ENCODE measurements at regions not wholly inside any gene's neighbourhood (a gene's known extent, or its start where the extent isn't known, plus 50 kb on each side); places are given as distances from the start of the nearest gene placed in this dataset.

DNA sequence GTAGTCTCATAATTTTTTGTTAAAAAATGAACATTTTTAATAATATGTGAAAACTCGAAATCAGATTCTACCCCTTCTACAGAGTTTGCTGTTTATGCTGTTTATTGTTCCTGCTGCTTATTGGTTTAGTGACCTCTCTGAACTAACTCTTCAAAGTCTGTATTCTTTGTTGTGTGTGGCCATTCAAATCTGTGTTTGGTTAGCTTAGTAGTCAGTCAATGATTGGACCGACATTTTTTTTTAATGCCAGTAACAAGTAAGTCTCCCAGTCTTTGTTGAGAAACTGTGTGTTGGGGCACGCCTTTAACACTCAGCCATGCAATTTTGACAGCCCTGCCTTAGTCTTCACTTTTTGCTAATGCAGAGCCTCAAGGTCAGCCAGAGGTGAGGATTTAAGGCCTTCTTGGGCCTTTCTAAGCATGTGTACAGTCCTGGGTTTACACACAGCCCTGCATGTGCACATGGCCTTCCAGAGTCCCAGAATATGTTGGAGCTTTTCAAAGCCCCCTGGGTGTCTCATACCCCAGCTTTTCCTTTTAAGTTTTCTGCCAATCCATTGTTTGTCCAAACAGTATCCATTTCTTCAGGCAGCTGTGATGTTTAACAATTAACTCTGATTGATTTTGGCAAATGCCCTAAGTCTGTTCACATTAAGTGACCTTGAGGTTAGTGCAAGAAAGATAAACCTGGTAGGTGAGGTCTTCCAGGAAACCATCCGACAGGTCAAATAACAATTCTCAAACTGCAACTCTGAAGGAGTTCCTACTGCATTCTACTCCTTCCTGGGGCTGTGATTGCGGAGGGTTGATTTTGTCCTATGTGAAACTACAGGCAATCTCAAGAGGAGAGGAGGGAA is 389.3 kb downstream of the PMP22 start:
- DNase-seq = no peak

DNA sequence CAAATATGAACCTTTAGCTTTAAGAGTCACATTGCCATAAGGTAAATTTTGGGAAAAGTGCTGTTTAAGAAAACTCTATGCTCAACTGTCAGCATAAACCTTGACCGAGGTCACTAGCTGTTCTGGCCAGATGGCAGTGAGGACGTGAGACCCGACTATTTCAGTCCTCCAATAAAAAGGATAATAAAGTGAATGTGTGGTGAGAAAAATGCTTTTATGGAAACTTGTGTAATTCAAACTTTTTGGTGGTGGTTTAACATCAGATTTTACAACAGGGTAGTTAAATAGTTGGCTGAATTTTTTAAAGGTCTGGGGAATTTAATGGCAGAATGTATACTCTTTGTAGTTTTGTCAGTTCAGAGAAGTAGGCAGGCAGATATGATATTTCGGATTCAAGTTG is 391.1 kb downstream of the PMP22 start:
- DNase-seq = no peak

DNA sequence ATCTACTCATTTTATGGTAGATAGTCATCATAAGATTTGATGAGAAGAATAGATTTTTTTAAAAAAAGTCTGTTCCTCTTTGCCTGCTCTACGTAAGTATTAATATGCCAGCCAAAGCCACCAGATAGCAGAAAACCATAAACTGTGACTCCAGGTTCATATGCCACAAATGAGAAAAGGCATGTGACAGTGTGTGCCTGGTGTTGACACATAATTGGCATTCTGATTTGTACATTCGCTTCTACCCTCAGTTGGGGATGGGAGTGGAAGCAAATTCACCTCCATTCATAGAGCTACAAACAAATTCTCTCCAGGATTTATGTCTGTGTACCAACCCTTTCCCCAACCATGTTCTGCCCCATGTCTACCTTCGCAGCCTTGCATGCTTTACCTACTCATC is 391.6 kb downstream of the PMP22 start:
- DNase-seq = no peak

DNA sequence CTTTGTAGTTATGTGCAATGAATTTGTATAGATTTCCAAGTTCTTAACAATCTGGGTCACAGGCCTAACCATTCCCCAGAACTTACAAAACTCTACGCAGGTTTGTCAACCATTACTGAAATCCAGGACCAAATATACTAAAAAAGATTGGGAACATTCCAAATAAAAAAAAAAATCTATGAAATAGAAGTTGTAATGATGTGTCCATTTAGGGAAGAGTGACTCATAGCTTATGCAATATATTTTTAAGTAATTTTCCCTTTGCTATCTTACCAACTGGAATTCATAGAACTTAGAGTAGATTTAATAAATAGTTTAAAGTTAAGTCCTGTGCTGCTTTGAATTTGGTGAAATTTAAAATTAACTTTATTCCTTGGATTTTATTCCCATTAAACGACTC is 393.2 kb downstream of the PMP22 start:
- peak; percentile 67 for DNase-seq

DNA sequence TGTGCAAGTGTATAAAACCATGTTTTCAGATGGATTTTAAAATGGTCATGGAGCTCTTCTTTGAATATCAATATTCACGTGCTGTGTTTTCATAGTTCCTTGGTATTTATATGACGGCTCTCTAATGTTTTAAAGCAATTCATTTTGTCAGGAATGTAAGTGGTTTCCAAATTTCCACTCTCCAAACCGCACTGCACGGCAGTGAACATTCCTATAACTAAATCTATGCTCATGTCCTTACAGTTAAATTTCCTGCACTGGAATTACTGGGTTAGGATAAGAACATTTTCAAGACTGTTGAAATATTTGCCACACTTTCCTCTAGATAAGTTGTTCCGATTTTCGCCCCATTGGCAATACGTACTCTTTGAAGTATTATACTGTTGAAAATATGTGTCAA is 398.9 kb downstream of the PMP22 start:
- peak; percentile 59 for DNase-seq

DNA sequence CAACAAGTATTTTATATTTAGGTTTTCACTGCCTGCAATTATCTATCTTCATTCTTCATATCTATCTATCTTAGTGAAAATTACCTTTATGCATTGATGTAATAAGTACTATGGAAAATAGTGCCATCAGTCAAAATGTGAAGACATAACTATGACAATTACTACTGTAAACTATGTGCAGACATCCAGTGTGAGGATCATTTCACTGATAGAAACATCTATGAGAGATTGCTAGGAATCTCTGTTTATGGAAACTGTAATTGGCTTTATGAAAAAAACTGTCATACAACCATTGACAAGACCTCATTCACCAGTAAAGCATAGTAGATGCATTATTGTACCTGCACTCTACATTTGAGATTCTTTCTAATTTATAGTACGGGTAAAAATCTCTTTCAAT is 401.0 kb downstream of the PMP22 start:
- no peak for DNase-seq

DNA sequence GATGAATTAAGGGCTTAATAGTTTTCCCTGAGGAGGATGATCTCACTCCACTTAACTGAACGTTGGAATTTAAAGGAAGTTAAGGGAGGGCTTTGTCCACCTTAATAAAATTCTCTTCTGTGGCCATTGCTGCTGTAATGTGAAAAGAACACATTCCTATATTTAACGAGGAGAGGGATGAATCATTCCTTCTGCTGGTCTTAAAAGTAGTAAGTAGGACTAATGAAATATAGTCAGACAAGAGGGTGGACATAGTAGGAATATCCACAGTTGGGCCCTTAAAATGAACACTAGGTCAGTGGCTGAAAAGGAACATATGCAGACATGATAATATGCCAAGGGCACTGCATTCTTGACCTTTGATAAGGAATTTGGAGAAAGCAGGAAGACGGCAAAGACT is 405.6 kb downstream of the PMP22 start:
- DNase-seq = peak; percentile 76

DNA sequence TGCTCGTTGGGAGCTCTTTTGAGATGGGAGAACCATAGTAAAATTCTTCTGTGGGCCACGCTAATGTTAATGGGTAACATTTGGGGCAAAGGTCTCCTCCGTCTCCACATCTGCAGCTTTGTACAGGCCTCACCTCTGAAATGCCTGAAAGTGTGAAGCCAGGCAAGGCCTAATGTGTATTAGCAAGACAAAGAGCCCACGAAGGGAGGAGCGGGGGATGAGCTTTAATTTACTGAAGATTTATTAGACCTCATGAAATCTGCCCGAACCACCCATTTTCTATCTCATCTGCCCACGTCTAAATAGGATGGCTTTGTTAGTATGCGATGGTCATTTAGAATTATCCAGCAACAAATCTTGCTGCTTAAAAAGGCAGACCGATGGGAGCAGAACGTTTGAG is 408.9 kb downstream of the PMP22 start:
- DNase-seq = no peak

DNA sequence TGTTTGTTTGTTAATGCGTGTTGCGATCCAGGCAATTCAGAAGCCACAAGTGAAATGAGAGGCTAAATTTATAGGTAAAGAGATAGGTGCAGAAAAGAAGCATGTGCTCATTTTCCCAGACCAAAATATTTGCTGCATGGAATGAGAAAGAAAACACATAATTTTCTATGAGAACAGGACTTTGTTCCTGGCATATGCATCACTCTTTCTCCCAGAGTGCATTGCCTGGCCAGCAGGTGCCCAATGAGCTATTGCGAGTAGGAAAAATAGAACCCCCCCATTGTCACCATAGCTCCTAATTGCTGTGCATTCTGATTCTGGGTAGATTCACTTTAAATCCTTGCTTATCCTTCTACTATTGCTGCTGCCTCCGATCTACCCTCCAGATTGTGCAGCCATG is 410.4 kb downstream of the PMP22 start:
- no peak for DNase-seq

DNA sequence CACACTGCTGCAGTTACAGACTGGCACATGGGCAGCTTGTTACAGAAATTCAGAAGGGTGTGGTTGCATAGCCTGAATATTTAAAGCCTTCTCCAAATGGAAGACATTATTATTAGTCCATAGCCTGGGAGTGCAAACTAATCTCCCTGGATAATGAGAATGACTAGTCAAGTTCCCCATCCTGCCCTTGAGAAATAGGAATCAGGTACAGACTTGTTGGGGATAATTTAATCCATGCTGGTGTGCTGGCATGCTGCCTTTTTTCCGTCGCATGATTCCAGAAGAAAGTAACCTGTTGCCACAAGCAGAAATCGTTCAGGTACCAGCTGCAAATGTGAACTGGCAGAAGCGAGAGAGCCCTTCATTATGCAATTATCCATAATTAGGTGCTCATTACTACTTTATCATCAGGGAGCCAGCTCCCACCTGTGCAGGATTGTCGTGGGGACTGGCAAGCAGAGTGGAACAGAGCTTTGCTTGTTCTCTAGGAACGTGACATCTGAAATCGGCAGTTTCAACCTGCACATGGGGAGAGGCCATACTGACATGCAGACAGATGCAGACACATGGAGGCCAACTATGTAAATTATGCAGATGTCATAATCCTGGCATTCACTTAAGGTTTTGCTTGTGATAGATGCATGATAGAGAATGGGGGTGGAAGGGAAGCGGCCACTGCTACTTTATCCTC is 419.4 kb downstream of the PMP22 start:
- peak; percentile 77 for DNase-seq

DNA sequence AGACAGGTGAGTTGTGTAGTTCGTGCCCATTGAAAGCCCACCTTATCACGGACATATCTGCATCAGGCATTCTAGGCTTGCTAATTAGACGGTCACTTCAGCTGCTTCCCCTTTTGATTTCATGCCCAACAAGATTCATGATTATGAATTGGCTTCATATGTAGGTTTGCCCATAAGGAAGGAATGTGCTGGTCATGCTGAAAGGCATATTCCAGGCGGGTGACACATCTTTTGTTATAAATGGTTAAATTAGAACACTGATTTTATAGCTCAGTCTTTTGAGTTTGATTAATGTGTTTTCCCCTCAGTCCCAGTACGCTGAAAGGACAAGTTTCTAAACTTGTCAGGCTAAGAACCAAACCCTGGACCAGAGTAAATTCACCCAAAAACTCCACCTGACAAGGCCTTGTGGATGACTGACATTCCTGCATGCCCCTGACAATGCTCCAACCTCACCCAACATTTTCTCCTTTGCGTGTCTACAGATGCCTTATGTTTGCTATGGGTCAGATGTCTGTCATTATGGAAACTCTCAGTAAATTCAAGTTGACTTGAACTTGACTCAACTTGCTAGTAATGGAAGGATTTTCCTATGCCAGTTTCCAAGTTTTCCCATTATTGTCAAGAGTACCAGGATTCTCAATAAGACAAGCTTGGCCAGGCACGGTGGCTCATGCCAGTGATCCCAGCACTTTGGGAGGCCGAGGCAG is 421.9 kb downstream of the PMP22 start:
- DNase-seq = no peak

DNA sequence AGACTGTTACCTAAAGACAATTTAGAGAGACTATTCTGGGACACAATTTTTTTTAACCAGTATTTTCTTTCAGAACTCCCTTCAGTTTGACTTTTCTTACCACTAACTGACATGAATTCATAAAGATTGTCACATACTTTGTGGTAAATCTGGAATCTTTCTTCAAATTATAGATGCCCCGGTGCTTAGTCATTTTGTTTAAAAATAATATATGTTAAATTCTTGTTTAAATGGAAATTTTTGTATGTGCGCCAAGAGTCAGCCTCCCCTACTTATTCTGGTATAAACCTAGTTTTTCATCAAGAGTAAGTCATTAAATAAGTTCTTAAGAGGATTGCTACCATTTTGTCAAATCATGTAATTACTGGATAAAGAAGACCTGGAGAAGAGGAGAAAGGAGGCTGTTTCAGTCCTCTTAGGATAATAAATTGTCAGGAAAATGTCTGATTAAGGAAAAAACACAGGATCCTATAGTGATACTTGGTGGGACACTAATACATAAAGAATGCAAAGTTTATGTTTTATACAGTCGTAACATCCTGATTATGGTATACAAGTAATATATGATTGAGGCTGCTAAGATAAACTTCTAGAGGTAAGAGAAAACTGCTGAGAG is 424.4 kb downstream of the PMP22 start:
- peak; percentile 96 for DNase-seq

DNA sequence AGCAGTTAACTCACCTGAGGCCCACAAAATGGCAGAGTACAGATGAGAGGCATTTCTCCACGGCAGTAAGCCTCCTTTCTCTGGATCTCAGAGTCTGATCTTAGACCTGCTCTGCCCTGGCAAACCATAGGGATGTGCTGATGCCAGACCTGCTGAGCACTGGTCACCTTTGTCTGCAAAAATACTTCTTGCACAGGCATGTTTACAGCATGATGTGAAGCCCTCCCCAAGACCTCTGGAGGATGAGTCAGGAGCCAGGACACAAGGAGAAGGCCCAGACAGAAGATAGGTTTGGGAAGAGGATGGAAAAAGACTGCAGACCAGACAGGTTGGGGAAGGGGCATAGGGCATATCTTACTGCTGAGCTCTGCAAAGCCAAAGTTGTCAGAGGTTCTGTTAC is 426.6 kb downstream of the PMP22 start:
- no peak for DNase-seq

DNA sequence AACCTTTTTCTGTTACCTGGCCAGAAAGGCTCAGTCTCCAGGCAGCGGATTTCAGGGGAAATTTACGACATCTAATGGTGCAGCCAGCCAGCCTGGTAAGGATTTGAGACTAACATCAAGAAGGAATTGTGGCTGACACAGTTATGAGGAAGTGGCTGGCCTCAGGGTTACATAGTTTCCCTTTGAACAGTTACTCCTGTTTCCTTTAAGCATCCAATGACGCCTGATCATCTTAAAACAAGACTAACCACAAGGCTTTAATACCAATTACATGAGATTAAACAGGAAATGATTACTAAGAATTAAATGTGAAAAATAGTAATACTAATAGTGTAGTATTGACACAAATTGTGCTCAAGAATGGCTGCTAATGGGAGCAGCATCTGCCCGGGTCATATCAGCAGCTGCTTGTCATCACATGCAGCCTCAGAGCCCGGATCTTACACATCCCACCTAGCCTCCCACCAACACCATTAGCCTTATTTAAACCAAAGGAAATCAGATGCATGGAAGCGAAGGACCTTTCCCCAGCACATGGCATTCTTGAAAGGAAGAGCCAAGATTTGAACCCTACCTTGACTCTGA is 431.8 kb downstream of the PMP22 start:
- DNase-seq = peak; percentile 90

DNA sequence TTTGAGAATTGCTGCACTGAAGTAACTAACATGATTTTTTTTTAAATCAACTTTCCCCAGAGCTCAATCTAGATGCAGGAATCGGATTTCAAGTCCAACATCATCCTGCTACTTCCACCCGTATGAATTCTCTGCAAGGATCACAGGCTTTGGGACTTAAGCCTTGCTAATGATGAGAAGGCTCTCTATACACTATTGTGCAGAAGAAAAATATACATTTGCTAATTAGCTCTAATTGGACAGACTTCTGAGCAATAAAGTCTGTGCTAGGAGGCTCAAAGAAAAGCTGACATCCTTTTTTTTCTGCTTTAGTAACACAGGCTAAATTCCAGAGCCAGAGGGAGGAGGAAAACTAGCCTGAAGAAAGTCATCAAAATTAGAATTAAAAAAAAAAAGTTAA is 433.6 kb downstream of the PMP22 start:
- DNase-seq = no peak

DNA sequence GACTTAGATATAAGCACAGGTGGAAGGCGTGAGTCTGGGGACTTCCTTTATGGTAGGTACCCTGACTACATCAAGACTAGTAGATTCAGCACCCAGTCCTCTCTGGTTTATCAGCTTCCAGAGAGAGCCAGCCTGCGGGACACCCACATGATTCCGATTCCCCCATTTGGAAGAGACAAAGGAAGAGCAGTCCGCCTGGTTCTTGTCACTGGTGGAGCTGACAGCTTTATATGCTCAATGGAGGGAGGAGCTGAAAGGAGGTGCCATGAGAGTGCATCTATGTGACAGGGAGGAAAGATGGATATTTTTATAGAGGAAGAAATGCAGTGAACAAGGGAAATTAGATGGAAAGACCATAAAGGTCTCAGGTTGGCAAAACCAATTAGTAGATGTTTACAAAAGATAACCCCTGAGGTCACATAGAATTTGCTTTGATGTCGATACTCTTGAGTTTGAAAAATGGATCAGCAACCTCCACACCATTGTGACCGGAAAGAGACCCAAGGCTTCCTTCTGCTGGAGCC is 437.7 kb downstream of the PMP22 start:
- DNase-seq = no peak

DNA sequence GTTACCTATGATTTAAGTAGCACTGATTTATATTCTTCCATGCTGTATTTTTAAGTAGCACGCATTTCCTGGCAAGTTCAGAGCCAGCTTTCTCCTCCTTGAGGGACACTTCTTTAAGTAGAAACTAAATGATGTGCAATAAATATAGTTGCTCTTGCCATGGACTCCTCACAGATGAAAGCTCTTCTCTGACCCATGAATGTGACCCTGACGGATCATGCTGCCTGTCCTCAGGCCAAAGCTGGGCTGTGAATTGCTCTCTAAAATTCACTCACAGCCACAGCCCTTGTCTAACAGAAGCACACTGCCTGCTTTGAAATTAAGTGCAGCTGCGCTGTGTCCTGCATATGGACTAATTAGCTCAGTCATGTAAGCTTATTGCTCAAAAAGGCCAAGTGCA is 438.8 kb downstream of the PMP22 start:
- DNase-seq = no peak

DNA sequence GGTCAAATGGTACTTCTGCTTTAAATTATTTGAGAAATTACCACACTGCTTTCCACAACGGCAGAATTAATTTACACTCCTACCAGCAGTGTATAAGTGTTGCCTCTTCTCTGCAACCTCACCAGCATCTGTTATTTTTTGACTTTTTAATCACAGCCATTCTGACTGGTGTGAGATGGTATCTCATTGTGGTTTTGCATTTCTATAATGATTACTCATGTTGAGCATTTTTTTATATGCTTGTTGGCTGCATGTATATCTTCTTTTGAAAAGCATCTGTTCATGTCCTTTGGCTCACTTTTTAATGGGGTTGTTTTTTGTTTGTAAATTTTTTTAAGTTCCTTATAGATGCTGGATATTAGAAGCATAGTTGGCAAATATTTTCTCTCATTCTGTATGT is 446.7 kb downstream of the PMP22 start:
- no peak for DNase-seq

DNA sequence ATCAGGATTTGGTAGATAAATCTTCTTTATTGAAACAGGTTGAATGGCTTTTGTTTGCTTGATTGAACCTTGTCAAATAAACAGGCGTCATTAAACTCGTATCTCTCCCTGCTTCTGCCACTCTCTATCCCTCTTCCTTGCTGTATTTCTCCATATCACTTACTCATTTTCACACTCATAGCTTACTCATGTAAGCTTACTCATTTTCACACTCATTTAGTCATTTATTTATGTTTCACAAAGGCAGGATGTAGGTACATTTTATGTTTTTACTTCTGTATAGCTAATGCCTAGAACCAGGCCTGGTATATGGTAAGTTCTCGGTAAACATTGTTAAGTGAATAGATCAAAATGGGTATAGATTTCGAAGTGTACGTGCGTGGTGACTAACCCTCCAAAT is 450.0 kb downstream of the PMP22 start:
- DNase-seq = no peak

DNA sequence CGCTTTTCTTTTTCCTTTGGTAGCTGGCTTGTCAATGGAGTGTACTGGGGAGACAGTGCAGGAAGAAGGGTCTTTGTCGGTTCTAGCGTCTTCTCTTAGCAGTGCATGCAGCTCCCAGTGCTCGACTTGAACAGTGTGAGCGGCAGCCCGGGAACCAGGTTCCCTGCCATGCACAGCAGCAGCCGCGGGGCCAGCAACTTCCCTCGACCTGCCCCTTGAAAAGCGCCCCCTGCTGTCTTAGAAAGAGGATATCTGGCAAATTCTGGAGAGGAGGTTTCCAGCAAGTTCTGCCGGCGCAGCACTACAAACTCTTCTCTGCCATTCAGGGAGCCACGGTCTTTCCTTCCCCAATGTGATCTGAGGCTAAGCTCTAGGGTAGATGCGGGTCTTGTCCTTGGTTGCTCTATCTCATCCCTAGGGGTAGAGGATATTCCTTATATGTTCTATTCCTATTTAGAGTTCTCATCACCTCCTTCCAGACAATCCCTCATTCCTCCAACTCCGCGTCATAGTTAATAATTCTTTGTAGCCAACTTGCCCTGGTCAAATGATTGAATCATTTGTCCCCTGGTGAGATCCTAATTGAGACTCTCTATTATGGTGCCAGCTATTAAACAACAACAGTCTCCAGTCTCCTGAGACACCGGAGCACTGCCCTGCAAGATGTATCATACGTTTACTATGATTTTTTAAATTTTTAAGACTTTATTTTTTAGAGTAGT is 451.3 kb downstream of the PMP22 start:
- DNase-seq = no peak

DNA sequence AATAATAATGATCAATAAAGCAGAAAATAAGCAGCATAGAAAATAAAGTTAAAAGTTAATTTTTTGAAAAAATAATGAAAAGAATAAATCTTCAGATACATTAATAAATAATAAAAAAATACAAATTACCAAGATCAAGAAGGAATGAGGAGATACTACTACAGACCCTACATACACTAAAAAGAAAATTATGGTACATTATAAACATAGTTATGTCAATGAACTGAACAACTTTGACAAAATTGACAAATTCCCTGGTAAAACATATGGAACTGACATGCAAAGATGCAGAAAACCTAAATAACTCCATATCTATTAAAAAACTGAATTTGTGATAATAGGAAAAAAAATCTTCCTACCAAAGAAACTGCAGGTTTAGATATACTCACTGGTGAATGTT is 456.7 kb downstream of the PMP22 start:
- DNase-seq = no peak

DNA sequence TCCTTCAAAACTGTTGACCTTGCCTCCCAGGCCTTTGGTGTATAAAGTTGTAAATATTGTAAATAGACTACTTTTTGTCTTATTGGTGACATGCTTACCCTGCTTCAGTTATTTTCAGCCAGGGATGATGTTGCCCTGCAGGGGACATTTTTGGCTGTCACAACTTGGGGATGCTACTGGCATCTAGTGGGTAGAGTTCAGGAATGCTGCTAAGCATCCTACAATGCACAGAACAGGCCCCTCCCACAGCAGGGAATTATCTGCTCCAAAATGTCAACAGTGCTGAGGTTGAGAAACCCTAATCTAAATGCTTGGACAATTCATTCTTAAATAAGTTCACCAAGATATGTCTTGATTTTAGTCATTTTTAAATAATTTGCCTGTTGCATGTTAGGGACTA is 459.8 kb downstream of the PMP22 start:
- DNase-seq = peak; percentile 25
